ENCODE measurements at regions not wholly inside any gene's neighbourhood (a gene's known extent, or its start where the extent isn't known, plus 50 kb on each side); places are given as distances from the start of the nearest gene placed in this dataset.

DNA sequence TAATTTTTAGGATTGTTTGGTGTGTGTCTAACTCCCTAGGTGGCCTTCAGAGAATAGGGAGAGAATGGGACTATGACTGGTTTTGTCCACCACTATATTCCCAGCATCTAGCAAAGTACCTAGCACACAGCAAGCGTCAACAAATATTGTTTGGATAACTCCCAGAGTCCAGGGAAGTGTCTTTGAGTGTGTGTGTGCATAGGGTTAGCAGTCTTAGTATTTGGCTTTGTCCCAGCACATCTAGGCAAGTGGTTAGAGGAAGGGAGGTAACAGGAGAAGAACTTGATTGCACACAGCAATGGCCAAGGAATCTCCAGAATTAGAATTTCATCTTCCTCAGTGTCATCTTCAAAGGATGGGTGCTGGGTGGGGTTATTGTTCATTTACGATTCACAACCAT is 385.4 kb upstream of the CDH5 start:
- H3K4me1 ChIP-seq (ENCODE audit: low read depth), result no peaks in the 10 kb centered on the region
- ATAC-seq (no peak), DNase-seq (no peak)
- intact Hi-C loops (cut with DNase I, micrococcal nuclease), result no loop called here
- TF ChIP-seq, protein P1, sequence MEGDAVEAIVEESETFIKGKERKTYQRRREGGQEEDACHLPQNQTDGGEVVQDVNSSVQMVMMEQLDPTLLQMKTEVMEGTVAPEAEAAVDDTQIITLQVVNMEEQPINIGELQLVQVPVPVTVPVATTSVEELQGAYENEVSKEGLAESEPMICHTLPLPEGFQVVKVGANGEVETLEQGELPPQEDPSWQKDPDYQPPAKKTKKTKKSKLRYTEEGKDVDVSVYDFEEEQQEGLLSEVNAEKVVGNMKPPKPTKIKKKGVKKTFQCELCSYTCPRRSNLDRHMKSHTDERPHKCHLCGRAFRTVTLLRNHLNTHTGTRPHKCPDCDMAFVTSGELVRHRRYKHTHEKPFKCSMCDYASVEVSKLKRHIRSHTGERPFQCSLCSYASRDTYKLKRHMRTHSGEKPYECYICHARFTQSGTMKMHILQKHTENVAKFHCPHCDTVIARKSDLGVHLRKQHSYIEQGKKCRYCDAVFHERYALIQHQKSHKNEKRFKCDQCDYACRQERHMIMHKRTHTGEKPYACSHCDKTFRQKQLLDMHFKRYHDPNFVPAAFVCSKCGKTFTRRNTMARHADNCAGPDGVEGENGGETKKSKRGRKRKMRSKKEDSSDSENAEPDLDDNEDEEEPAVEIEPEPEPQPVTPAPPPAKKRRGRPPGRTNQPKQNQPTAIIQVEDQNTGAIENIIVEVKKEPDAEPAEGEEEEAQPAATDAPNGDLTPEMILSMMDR (IDR thresholded peaks at IDR 0.05), result no peak
- H3K9me3 ChIP-seq, result no peaks in the 10 kb centered on the region
- H3K36me3 ChIP-seq (ENCODE audit: low read depth), result no peaks in the 10 kb centered on the region
- no peak overlapping the region for H3K4me3 ChIP-seq

DNA sequence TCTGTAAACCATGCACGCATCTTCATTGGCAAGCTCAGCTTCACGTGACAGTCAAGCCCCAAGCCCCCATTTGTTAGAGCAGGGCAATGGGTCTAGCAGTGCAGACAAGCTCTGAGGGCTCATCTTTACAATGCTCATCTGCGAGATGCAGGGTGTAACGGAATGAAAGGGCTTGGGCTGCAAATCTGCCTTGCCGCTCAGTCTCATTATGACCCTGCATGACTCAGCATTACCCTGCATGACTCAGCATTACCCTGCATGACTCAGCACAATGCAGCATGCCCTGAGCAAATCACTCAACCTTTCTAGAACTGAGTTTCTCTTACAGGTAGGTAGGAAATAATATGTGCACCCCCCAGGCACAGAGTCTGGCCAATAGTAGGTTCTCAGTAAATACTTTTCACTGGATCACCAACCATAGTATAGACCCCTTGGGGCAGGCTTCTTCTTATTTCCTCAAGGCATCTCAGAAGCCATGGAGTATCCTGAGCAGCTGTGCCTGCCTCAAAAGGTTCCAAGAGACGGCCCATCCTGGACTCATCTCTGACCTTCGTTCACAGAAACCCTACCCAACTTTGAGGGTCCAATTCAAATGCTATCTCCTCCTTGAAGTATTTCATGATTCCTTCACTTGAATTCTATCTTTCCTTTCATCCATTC is 391.3 kb upstream of the CDH5 start:
- intact Hi-C loops (cut with DNase I, micrococcal nuclease), result no loop called here
- TF ChIP-seq, protein P1 (IDR thresholded peaks at IDR 0.05), result no peak
- ATAC-seq, result no peak

DNA sequence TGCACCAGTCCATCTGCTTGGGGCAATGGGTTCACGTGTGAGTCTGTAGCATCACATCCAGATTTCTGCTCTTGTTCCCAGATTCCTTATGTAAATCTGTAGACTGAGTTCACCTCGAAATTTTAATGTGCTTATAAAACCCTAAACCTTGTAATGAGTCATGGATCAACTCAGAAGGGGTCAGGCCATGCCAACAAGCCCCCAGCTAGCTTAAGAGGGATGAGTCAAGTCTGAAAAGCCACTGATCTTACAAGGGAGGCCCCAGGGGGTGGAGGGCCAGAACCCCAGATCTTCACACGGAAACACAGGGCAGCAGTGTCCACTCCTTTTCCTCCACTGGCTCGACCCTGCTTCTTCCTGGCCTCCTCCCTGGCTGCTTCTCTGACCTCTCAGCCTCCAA is 399.1 kb upstream of the CDH5 start:
- DNase-seq (no peak), ATAC-seq (no peak)
- TF ChIP-seq, protein P1 (IDR thresholded peaks at IDR 0.05), result no peak
- H3K36me3 ChIP-seq (ENCODE audit: low read depth), result no peaks in the 10 kb centered on the region
- intact Hi-C loops (cut with DNase I, micrococcal nuclease), result no loop called here
- no peak overlapping the region for H3K4me3 ChIP-seq
- no peaks in the 10 kb centered on the region for H3K4me1 ChIP-seq (ENCODE audit: low read depth)
- H3K9me3 ChIP-seq, result peaks cover 2% of the 10 kb centered on the region

More for the DNA sequence above, 391.3 kb upstream of the CDH5 start:
- Histone ChIP-seq H3K36me3 (ENCODE audit: low read depth) (no peaks in the 10 kb centered on the region), H3K9me3 (peaks cover 2% of the 10 kb centered on the region), H3K4me1 (ENCODE audit: low read depth) (no peaks in the 10 kb centered on the region), H3K4me3 (no peak overlapping the region)
- no peak for DNase-seq

DNA sequence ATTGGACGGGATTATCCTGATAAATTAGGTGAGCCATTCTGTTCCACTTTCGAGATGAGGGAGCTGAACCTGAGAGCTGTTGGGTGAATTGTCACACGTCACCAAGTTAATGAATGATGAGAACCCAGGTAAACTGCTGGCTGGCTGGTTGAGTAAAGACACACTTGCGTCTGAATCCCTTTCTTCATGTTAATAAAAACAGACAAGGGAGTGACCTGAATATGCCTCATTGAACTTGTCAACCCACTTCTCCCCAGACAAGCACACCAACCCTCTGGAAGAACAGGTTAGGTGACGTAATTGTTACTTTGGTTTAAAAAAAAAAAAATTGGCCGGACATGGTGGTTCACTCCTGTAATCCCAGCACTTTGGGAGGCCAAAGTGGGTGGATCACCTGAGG is 400.9 kb upstream of the CDH5 start:
- TF ChIP-seq, protein P1 (IDR thresholded peaks at IDR 0.05), result no peak
- Histone ChIP-seq H3K36me3 (ENCODE audit: low read depth) (no peaks in the 10 kb centered on the region), H3K4me1 (ENCODE audit: low read depth) (no peaks in the 10 kb centered on the region), H3K4me3 (no peak overlapping the region), H3K9me3 (no peaks in the 10 kb centered on the region)
- DNase-seq (no peak), ATAC-seq (no peak)
- intact Hi-C loops (cut with DNase I, micrococcal nuclease), result no loop called here

DNA sequence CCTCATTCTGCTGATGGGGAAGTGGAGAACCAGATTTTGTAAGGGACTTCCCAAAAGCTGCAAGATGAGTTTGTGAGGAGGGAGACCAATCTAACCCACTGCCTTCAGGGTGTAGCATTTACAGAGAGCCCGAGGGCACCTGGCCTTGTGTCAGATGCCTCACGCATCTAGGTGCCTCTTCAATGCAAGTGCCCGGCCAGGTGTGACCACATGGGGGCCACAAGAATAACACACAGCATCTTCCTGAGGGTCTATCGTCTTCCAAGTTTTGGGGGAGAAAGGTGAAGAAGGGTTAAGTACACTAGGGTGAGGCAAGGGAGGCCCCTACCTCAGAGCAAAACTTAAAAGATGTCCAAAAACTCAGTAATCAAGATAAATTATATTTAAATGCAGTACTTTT is 401.7 kb upstream of the CDH5 start:
- TF ChIP-seq, protein P1 (IDR thresholded peaks at IDR 0.05), result no peak
- Histone ChIP-seq H3K9me3 (no peaks in the 10 kb centered on the region), H3K4me3 (no peak overlapping the region), H3K4me1 (ENCODE audit: low read depth) (no peaks in the 10 kb centered on the region), H3K36me3 (ENCODE audit: low read depth) (no peaks in the 10 kb centered on the region)
- DNase-seq (no peak), ATAC-seq (no peak)
- intact Hi-C loops (cut with DNase I, micrococcal nuclease), result no loop called here
